ENCODE measurements at regions not wholly inside any gene's neighbourhood (a gene's known extent, or its start where the extent isn't known, plus 50 kb on each side); places are given as distances from the start of the nearest gene placed in this dataset.

GRCh38 chr7:22672846-22673680 is 53.9 kb upstream of the IL6 start:
- DNase-seq (ENCODE audit: low read depth) (no peak), FAIRE-seq (no peak)
- Histone ChIP-seq H3K9me3 (ENCODE audit: insufficient read depth, low read depth, low read length) (no peaks in the 10 kb centered on the region), H3K27me3 (ENCODE audit: insufficient read depth, low read length) (no peaks in the 10 kb centered on the region), H3K79me2 (ENCODE audit: insufficient read depth, low read length) (no peaks in the 10 kb centered on the region), H3K4me1 (ENCODE audit: insufficient read depth, low read length) (peaks cover 36% of the 10 kb centered on the region), H4K20me1 (ENCODE audit: insufficient read depth, low read length) (no peaks in the 10 kb centered on the region), H3K9ac (ENCODE audit: low read length) (no peak overlapping the region), H3K27ac (ENCODE audit: low read depth, low read length) (no peak overlapping the region), H3K4me2 (ENCODE audit: low read length) (no peak overlapping the region), H3K4me3 (ENCODE audit: insufficient read depth, low read depth, low read length) (no peak overlapping the region), H2AFZ (ENCODE audit: low read depth, low read length) (no peak overlapping the region), H3K36me3 (ENCODE audit: insufficient read depth, low read length) (no peaks in the 10 kb centered on the region)
- Mint-ChIP-seq H3K27me3 (ENCODE audit: low read depth, unreplicated experiment) (no peaks in the 10 kb centered on the region), H3K36me3 (ENCODE audit: low read depth, unreplicated experiment) (no peaks in the 10 kb centered on the region), H3K4me1 (ENCODE audit: low read depth, unreplicated experiment) (peaks cover 11% of the 10 kb centered on the region), H3K4me3 (ENCODE audit: unreplicated experiment) (no peak overlapping the region), H3K9me3 (ENCODE audit: unreplicated experiment) (peaks cover 2% of the 10 kb centered on the region), H3K27ac (ENCODE audit: unreplicated experiment) (no peak overlapping the region)
- TF ChIP-seq EZH2 (IDR thresholded peaks at IDR 0.05; ENCODE audit: insufficient read depth, low read length) (no peak), CTCF (IDR thresholded peaks at IDR 0.05; ENCODE audit: insufficient read depth, low read depth, low read length) (no peak)

GRCh38 chr7:22671177-22671879 is 55.7 kb upstream of the IL6 start:
- no peak overlapping the region for H2AFZ ChIP-seq (ENCODE audit: low read depth, low read length)
- Mint-ChIP-seq H3K27ac (ENCODE audit: unreplicated experiment) (no peak overlapping the region), H3K27me3 (ENCODE audit: low read depth, unreplicated experiment) (no peaks in the 10 kb centered on the region)

More at GRCh38 chr7:22671177-22671879, 55.7 kb upstream of the IL6 start:
- DNase-seq (ENCODE audit: low read depth) (peak; percentile 69), FAIRE-seq (no peak)
- Mint-ChIP-seq H3K4me3 (ENCODE audit: unreplicated experiment) (no peak overlapping the region), H3K4me1 (ENCODE audit: low read depth, unreplicated experiment) (peaks cover 25% of the 10 kb centered on the region), H3K9me3 (ENCODE audit: unreplicated experiment) (peaks cover 2% of the 10 kb centered on the region), H3K36me3 (ENCODE audit: low read depth, unreplicated experiment) (no peaks in the 10 kb centered on the region)
- no peak overlapping the region for H3K9ac ChIP-seq (ENCODE audit: low read length)
- no peaks in the 10 kb centered on the region for H3K79me2 ChIP-seq (ENCODE audit: insufficient read depth, low read length)
- no peak overlapping the region for H3K4me3 ChIP-seq (ENCODE audit: insufficient read depth, low read depth, low read length)
- H3K36me3 ChIP-seq (ENCODE audit: insufficient read depth, low read length) = no peaks in the 10 kb centered on the region
- no peak for TF ChIP-seq CTCF (IDR thresholded peaks at IDR 0.05; ENCODE audit: insufficient read depth, low read depth, low read length)
- no peak for TF ChIP-seq EZH2 (IDR thresholded peaks at IDR 0.05; ENCODE audit: insufficient read depth, low read length)
- H3K9me3 ChIP-seq (ENCODE audit: insufficient read depth, low read depth, low read length) = no peaks in the 10 kb centered on the region
- no peaks in the 10 kb centered on the region for H4K20me1 ChIP-seq (ENCODE audit: insufficient read depth, low read length)
- H3K4me2 ChIP-seq (ENCODE audit: low read length) = peak overlapping the region; percentile 35
- no peaks in the 10 kb centered on the region for H3K27me3 ChIP-seq (ENCODE audit: insufficient read depth, low read length)
- H3K27ac ChIP-seq (ENCODE audit: low read depth, low read length) = no peak overlapping the region
- peaks cover 52% of the 10 kb centered on the region for H3K4me1 ChIP-seq (ENCODE audit: insufficient read depth, low read length)
